ENCODE measurements at regions not wholly inside any gene's neighbourhood (a gene's known extent, or its start where the extent isn't known, plus 50 kb on each side); places are given as distances from the start of the nearest gene placed in this dataset.
"Not testable (repeated sequence)": the region's sequence is repeated elsewhere in the genome, so short reads cannot be mapped to it uniquely, and the experiment has no call there.

DNA sequence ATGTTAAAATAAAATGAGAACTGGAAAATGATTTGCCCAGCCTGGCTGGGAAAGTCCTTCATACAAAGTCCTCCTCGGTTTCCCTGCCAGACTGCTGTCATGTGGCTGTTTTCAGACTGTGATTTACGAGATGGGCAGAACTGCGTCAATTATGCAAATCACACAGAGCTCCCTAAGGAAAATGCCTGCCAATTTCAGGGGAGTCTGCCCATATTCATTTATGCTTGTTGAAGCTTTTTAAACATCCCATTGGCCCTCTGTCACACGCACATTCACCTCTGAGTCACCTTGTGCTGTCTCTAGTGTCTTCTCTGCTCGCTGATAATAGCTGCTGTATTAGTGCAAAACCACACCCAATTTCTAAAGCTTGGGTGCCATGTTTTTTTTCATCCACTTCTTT, 81.7 kb upstream of the FAM20A start:
- no peak for DNase-seq (ENCODE audit: low read depth)
- TF ChIP-seq, protein P1, sequence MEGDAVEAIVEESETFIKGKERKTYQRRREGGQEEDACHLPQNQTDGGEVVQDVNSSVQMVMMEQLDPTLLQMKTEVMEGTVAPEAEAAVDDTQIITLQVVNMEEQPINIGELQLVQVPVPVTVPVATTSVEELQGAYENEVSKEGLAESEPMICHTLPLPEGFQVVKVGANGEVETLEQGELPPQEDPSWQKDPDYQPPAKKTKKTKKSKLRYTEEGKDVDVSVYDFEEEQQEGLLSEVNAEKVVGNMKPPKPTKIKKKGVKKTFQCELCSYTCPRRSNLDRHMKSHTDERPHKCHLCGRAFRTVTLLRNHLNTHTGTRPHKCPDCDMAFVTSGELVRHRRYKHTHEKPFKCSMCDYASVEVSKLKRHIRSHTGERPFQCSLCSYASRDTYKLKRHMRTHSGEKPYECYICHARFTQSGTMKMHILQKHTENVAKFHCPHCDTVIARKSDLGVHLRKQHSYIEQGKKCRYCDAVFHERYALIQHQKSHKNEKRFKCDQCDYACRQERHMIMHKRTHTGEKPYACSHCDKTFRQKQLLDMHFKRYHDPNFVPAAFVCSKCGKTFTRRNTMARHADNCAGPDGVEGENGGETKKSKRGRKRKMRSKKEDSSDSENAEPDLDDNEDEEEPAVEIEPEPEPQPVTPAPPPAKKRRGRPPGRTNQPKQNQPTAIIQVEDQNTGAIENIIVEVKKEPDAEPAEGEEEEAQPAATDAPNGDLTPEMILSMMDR (IDR thresholded peaks at IDR 0.05; ENCODE audit: control insufficient read depth, extremely low read depth, insufficient read depth) = no peak
- H3K4me3 ChIP-seq (ENCODE audit: low read depth, low read length) = no peak overlapping the region

DNA sequence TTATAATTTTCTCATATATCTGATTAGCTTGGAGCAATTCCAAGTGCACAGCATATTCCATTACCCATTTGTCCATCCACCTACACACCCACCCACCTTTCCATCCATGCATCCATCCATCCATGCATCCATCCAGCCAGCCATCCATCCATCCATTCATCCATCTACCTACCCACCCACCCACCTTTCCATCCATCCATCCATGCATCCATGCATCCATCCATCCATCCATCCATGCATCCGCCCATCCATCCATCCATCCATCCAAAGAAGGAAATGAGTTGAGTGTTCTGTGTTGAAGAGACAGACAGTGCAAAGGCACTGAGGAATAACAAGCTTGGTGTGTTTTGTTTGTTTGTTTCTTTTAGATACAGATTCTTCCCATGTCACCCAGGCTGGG, 78.7 kb upstream of the FAM20A start:
- no peak overlapping the region for H3K4me3 ChIP-seq (ENCODE audit: low read depth, low read length)
- TF ChIP-seq, protein P1 (IDR thresholded peaks at IDR 0.05; ENCODE audit: control insufficient read depth, extremely low read depth, insufficient read depth) = no peak
- DNase-seq (ENCODE audit: low read depth) = no peak

DNA sequence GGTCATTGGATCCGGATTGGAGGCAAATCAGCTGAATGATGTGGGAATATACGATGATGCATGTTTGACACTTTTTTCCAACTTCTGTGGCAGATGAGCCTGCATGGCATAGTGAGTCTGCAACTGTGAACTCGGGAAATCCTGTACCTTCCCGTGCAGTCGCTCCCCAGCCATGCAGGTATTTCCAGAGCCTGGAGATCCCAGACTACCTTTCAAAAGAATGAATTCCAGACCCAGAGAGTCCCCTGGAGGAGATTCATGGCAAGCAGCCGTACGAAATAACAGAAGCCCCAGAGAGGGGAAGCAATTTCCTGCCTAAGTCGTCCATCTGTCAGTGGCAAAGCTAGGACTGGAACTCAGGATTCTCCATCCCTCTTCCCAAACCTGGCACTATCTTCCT, 75.7 kb upstream of the FAM20A start:
- H3K4me3 ChIP-seq (ENCODE audit: low read depth, low read length) = no peak overlapping the region
- TF ChIP-seq, protein P1 (IDR thresholded peaks at IDR 0.05; ENCODE audit: control insufficient read depth, extremely low read depth, insufficient read depth) = no peak
- no peak for DNase-seq (ENCODE audit: low read depth)

DNA sequence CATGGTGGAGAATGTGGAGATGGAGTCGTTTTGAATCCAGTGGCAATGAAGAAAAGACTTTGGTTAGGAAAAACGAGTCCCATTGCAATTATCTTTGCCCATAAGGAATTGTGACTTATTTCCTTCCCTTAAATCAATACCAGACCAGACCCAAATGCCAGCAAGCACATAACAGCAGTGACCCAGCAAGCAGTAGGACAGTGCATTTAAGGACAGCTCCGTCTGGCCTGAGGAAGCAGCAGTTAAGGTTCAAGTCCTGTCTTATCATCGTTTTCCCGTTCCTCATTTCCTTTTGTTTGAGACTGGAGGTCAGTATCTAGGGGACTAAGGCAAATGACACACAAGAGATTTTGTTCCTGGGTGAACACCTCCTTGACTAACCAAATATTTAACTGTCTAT, 74.6 kb upstream of the FAM20A start:
- DNase-seq (ENCODE audit: low read depth) = no peak
- no peak overlapping the region for H3K4me3 ChIP-seq (ENCODE audit: low read depth, low read length)
- TF ChIP-seq, protein P1 (IDR thresholded peaks at IDR 0.05; ENCODE audit: control insufficient read depth, extremely low read depth, insufficient read depth) = no peak

DNA sequence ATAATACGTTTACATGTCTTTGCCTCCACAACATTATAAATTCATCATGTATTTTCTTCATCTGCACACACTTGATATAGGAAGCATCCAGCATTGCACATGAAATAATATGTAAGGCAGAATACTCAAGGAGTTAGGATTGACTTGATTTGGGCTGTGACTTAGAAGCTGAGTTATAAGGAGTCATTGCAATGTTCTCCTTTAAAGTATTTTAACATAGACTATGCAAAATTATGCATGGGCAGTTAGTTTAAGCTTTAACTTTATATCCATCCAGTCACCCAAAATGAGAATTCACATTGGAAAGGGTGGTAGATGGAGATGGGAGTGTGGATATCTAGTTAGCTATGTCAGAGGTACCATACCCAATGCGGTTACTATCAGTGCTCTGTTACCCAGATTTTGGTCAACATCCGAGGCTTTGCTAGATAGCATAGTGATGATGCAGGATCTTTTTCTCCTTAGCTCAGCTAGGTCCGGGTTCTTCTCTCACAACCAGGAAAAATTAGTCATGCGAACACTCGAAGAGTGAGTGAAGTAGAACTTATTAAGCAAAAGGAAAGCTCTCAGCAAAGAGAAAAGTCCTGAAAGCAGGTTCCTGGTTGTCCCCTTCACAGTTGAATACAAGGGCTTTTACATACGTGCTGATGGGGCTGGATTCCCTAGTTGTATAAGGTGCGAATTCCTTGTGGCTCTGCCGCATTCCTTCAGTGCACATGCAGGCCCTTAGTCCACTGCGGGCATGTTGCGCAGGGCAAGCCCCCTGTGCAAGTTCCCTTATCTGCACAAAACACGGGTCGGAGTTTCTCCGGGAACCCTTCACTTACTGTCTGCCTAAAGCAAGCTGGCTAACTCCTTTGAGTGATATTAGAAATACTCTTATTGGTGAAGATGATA, 73.1 kb upstream of the FAM20A start:
- DNase-seq (ENCODE audit: low read depth) = no peak
- no peak overlapping the region for H3K4me3 ChIP-seq (ENCODE audit: low read depth, low read length)
- TF ChIP-seq, protein P1 (IDR thresholded peaks at IDR 0.05; ENCODE audit: control insufficient read depth, extremely low read depth, insufficient read depth) = no peak

- TF ChIP-seq, protein P1 (IDR thresholded peaks at IDR 0.05; ENCODE audit: control insufficient read depth, extremely low read depth, insufficient read depth) = no peak
- DNase-seq (ENCODE audit: low read depth) = no peak
- no peak overlapping the region for H3K4me3 ChIP-seq (ENCODE audit: low read depth, low read length)
Measured at GRCh38 chr17:68670967-68671693, 70.0 kb upstream of the FAM20A start.

DNA sequence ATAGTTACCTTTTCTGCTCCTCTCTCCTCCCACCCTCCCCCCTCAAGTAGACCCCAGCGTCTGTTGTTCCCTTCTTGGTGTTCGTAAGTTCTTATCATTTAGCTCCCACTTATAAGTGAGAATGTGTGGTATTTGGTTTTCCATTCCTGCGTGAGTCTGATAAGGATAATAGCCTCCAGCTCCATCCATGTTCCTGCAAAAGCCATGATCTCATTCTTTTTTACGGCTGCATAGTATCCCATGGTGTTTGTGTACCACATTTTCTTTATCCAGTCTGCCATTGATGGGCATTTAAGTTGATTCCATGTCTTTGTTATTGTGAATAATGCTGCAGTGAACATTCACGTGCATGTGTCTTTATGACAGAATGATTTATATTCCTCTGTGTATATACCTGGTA, 65.3 kb upstream of the FAM20A start:
- DNase-seq (ENCODE audit: low read depth); H3K4me3 ChIP-seq (ENCODE audit: low read depth, low read length): not testable (repeated sequence)
